ENCODE measurements at regions not wholly inside any gene's neighbourhood (a gene's known extent, or its start where the extent isn't known, plus 50 kb on each side); places are given as distances from the start of the nearest gene placed in this dataset.
"Not testable (repeated sequence)": the region's sequence is repeated elsewhere in the genome, so short reads cannot be mapped to it uniquely, and the experiment has no call there.

- H3K9ac ChIP-seq (replicated peaks; ENCODE audit: extremely low read depth, insufficient read depth, low read length); FAIRE-seq; H3K27ac ChIP-seq (ENCODE audit: insufficient read depth, low read depth, low read length); H3K36me3 ChIP-seq (ENCODE audit: control insufficient read depth in 2 of 2, extremely low read depth in 1 of 2, insufficient read depth in 2 of 2, low read length in 2 of 2); dilution Hi-C loops (cut with MboI; ENCODE audit: extremely low pct_ligation_motif_present, low sequenced_read_pairs); DNase-seq (ENCODE audit: low read depth, low spot score); BruUV-seq (replicated peaks); H3K9me1 ChIP-seq (replicated peaks; ENCODE audit: control insufficient read depth, extremely low read depth, insufficient read depth, low read length); H3K9me3 ChIP-seq (replicated peaks; ENCODE audit: control insufficient read depth, insufficient read depth, low read length); POLR2A ChIA-PET; H4K20me1 ChIP-seq (replicated peaks; ENCODE audit: control insufficient read depth, extremely low read depth, insufficient read depth, low read length); CTCF ChIA-PET; intact Hi-C loops (cut with micrococcal nuclease); H2AFZ ChIP-seq (ENCODE audit: low read depth, low read length); H3K4me1 ChIP-seq (ENCODE audit: control insufficient read depth, extremely low read depth, insufficient read depth, low read length); H3K4me2 ChIP-seq (ENCODE audit: insufficient read depth, low read length); H3K4me3 ChIP-seq (replicated peaks in 1 of 3; ENCODE audit: insufficient read depth in 1 of 3, low read depth in 1 of 3, low read length in 3 of 3); H3K27me3 ChIP-seq (ENCODE audit: control insufficient read depth in 2 of 2, insufficient read depth in 2 of 2, low read length in 2 of 2); H3K79me2 ChIP-seq (ENCODE audit: control insufficient read depth, insufficient read depth, low read length): not testable (repeated sequence)
These were observed 86.8 kb upstream of the SEC22B start for GRCh38 chr1:120262791-120263751.

DNA sequence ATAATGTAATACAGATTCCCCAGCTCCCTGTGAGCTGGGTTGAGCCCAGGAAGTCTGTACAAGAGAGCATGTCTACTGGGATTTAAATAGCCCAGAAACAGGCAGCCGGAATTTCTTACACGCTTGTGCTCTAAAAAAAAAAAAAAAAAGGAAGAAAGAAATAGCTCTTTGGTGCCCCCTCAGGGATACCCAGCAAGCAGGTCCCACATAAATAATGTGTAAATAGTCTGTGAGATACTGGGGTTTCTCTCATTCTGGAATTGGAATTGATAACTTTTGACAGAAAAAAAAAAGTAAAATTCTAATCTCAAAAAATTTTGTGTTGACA, 81.4 kb upstream of the SEC22B start:
- H3K36me3 ChIP-seq (ENCODE audit: control insufficient read depth in 2 of 2, extremely low read depth in 1 of 2, insufficient read depth in 2 of 2, low read length in 2 of 2); dilution Hi-C loops (cut with MboI; ENCODE audit: extremely low pct_ligation_motif_present, low sequenced_read_pairs); H2AFZ ChIP-seq (ENCODE audit: low read depth, low read length); H3K79me2 ChIP-seq (ENCODE audit: control insufficient read depth, insufficient read depth, low read length); H3K4me2 ChIP-seq (ENCODE audit: insufficient read depth, low read length); H3K27ac ChIP-seq (ENCODE audit: insufficient read depth, low read depth, low read length); BruUV-seq (replicated peaks); DNase-seq (ENCODE audit: low read depth, low spot score); H3K4me1 ChIP-seq (ENCODE audit: control insufficient read depth, extremely low read depth, insufficient read depth, low read length); CTCF ChIA-PET; H4K20me1 ChIP-seq (replicated peaks; ENCODE audit: control insufficient read depth, extremely low read depth, insufficient read depth, low read length); H3K9me3 ChIP-seq (replicated peaks; ENCODE audit: control insufficient read depth, insufficient read depth, low read length); POLR2A ChIA-PET; FAIRE-seq; H3K27me3 ChIP-seq (ENCODE audit: control insufficient read depth in 2 of 2, insufficient read depth in 2 of 2, low read length in 2 of 2); H3K4me3 ChIP-seq (replicated peaks in 1 of 3; ENCODE audit: insufficient read depth in 1 of 3, low read depth in 1 of 3, low read length in 3 of 3); intact Hi-C loops (cut with micrococcal nuclease); H3K9me1 ChIP-seq (replicated peaks; ENCODE audit: control insufficient read depth, extremely low read depth, insufficient read depth, low read length); H3K9ac ChIP-seq (replicated peaks; ENCODE audit: extremely low read depth, insufficient read depth, low read length): not testable (repeated sequence)

DNA sequence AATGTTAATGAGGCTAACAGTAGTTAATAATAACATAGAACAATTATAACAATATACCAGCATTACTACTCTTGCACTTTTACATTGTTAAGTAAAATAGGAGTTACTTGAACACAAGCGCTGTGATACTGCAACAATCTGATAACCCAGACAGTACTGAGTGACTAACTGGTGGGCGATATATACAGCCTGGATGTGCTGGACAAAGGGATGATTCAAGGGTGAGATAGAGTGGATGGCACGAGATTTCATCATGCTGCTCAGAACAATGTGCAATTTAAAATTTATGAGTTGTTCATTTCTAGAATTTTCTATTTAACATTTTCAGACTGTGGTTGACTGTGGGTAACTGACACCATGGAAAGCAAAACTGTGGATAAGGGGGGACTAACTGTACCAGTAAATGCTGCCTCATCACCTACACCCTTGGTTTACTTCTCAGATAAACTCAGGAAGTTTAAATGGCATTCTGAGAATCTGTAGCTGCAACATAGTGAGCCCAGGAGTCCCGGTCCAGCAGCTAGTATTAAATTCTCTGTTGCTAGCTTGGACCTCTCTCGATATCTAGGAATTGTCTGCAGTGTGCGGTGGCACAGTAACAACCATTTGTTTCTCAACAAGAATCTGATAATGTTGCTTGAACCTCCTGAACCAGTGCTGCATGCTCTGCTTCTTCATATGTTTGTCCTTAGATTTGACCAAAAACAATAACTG, 80.9 kb upstream of the SEC22B start:
- CTCF ChIA-PET; BruUV-seq (replicated peaks); H3K79me2 ChIP-seq (ENCODE audit: control insufficient read depth, insufficient read depth, low read length); H3K9me1 ChIP-seq (replicated peaks; ENCODE audit: control insufficient read depth, extremely low read depth, insufficient read depth, low read length); H2AFZ ChIP-seq (ENCODE audit: low read depth, low read length); H3K36me3 ChIP-seq (ENCODE audit: control insufficient read depth in 2 of 2, extremely low read depth in 1 of 2, insufficient read depth in 2 of 2, low read length in 2 of 2); DNase-seq (ENCODE audit: low read depth, low spot score); H3K27me3 ChIP-seq (ENCODE audit: control insufficient read depth in 2 of 2, insufficient read depth in 2 of 2, low read length in 2 of 2); dilution Hi-C loops (cut with MboI; ENCODE audit: extremely low pct_ligation_motif_present, low sequenced_read_pairs); POLR2A ChIA-PET; FAIRE-seq; H3K9me3 ChIP-seq (replicated peaks; ENCODE audit: control insufficient read depth, insufficient read depth, low read length); H3K4me1 ChIP-seq (ENCODE audit: control insufficient read depth, extremely low read depth, insufficient read depth, low read length); intact Hi-C loops (cut with micrococcal nuclease); H3K4me3 ChIP-seq (replicated peaks in 1 of 3; ENCODE audit: insufficient read depth in 1 of 3, low read depth in 1 of 3, low read length in 3 of 3); H4K20me1 ChIP-seq (replicated peaks; ENCODE audit: control insufficient read depth, extremely low read depth, insufficient read depth, low read length); H3K4me2 ChIP-seq (ENCODE audit: insufficient read depth, low read length); H3K9ac ChIP-seq (replicated peaks; ENCODE audit: extremely low read depth, insufficient read depth, low read length); H3K27ac ChIP-seq (ENCODE audit: insufficient read depth, low read depth, low read length): not testable (repeated sequence)

GRCh38 chr1:120250756-120251155, 74.4 kb upstream of the SEC22B start:
- FAIRE-seq; H3K9me1 ChIP-seq (replicated peaks; ENCODE audit: control insufficient read depth, extremely low read depth, insufficient read depth, low read length); H3K36me3 ChIP-seq (ENCODE audit: control insufficient read depth in 2 of 2, extremely low read depth in 1 of 2, insufficient read depth in 2 of 2, low read length in 2 of 2); DNase-seq (ENCODE audit: low read depth, low spot score); BruUV-seq (replicated peaks); H3K27me3 ChIP-seq (ENCODE audit: control insufficient read depth in 2 of 2, insufficient read depth in 2 of 2, low read length in 2 of 2); H3K27ac ChIP-seq (ENCODE audit: insufficient read depth, low read depth, low read length); CTCF ChIA-PET; H3K9ac ChIP-seq (replicated peaks; ENCODE audit: extremely low read depth, insufficient read depth, low read length); H3K4me2 ChIP-seq (ENCODE audit: insufficient read depth, low read length); H2AFZ ChIP-seq (ENCODE audit: low read depth, low read length); H4K20me1 ChIP-seq (replicated peaks; ENCODE audit: control insufficient read depth, extremely low read depth, insufficient read depth, low read length); POLR2A ChIA-PET; H3K9me3 ChIP-seq (replicated peaks; ENCODE audit: control insufficient read depth, insufficient read depth, low read length); dilution Hi-C loops (cut with MboI; ENCODE audit: extremely low pct_ligation_motif_present, low sequenced_read_pairs); H3K79me2 ChIP-seq (ENCODE audit: control insufficient read depth, insufficient read depth, low read length); H3K4me1 ChIP-seq (ENCODE audit: control insufficient read depth, extremely low read depth, insufficient read depth, low read length); H3K4me3 ChIP-seq (replicated peaks in 1 of 3; ENCODE audit: insufficient read depth in 1 of 3, low read depth in 1 of 3, low read length in 3 of 3); intact Hi-C loops (cut with micrococcal nuclease): not testable (repeated sequence)
